Stimulated activated CD8-positive, alpha-beta memory T cell treated with anti-CD3 and anti-CD28 coated beads, Interleukin-15, amount 100 ng/mL, for 4 hours (primary cell): ENCODE measurements at regions not wholly inside any gene's neighbourhood (a gene's known extent, or its start where the extent isn't known, plus 50 kb on each side); places are given as distances from the start of the nearest gene placed in this dataset.

Experiments used
- DNase-seq, 2 donors: peaks; one replicate each; pipeline ENCODE4 v3.0.0-alpha.2; 2020; ENCODE audit warnings: low read depth in 2 of 2

GRCh38 chr4:19720610-19721009 lies 531.1 kb upstream of the SLIT2 start:
- DNase-seq = no peak

- no peak for DNase-seq
Measured at GRCh38 chr4:19720190-19720589, 531.5 kb upstream of the SLIT2 start.

GRCh38 chr4:19711871-19712270 lies 539.8 kb upstream of the SLIT2 start:
- no peak for DNase-seq

- DNase-seq = no peak
Measured at GRCh38 chr4:19707876-19708275, 543.8 kb upstream of the SLIT2 start.

GRCh38 chr4:19703391-19703790 lies 548.3 kb upstream of the SLIT2 start:
- no peak for DNase-seq

GRCh38 chr4:19700992-19701391 lies 550.7 kb upstream of the SLIT2 start:
- DNase-seq = no peak

GRCh38 chr4:19698961-19699360 lies 552.7 kb upstream of the SLIT2 start:
- DNase-seq = no peak

- no peak for DNase-seq
Measured at GRCh38 chr4:19694812-19695211, 556.9 kb upstream of the SLIT2 start.

- no peak for DNase-seq
Measured at GRCh38 chr4:19693936-19694570, 557.7 kb upstream of the SLIT2 start.

- DNase-seq = no peak
Measured at GRCh38 chr4:19689511-19689910, 562.2 kb upstream of the SLIT2 start.

- DNase-seq = no peak
Measured at GRCh38 chr4:19686456-19686855, 565.2 kb upstream of the SLIT2 start.

GRCh38 chr4:19684084-19684483 lies 567.6 kb upstream of the SLIT2 start:
- no peak for DNase-seq

- no peak for DNase-seq
Measured at GRCh38 chr4:19683426-19683825, 568.3 kb upstream of the SLIT2 start.

GRCh38 chr4:19677211-19677610 lies 574.5 kb upstream of the SLIT2 start:
- no peak for DNase-seq

GRCh38 chr4:19675172-19675811 lies 576.4 kb upstream of the SLIT2 start:
- no peak for DNase-seq

GRCh38 chr4:19659101-19659500 lies 592.6 kb upstream of the SLIT2 start:
- no peak for DNase-seq

- DNase-seq = no peak
Measured at GRCh38 chr4:19657856-19658255, 593.8 kb upstream of the SLIT2 start.

GRCh38 chr4:19655666-19656065 lies 596.0 kb upstream of the SLIT2 start:
- no peak for DNase-seq

- no peak for DNase-seq
Measured at GRCh38 chr4:19650903-19651864, 600.5 kb upstream of the SLIT2 start.

- no peak for DNase-seq
Measured at GRCh38 chr4:19645589-19645988, 606.1 kb upstream of the SLIT2 start.

- no peak for DNase-seq
Measured at GRCh38 chr4:19636451-19636850, 615.3 kb upstream of the SLIT2 start.

GRCh38 chr4:19631814-19632213 lies 619.9 kb upstream of the SLIT2 start:
- DNase-seq = no peak

- no peak for DNase-seq
Measured at GRCh38 chr4:19623866-19624265, 627.8 kb upstream of the SLIT2 start.
